Endothelial cell of umbilical vein (primary cell): ENCODE measurements at regions not wholly inside any gene's neighbourhood (a gene's known extent, or its start where the extent isn't known, plus 50 kb on each side); places are given as distances from the start of the nearest gene placed in this dataset.

ENCODE experiments used
- BruUV-seq: library from RNA; stranded (reverse); fragments of 400-500 nt; replicated peaks from 2 replicates; lab custom pipeline; 2021; lab: Mats Ljungman, UMichigan
- CTCF ChIA-PET: fragments of 300-600, 350-600 bp; sonication (Branson Sonifier 250); formaldehyde crosslinking; loops from one replicate; lab custom pipeline; 2021; ENCODE audit warnings: antibody characterized with exemption, inconsistent platforms; lab: Charles Lee
- POLR2A ChIA-PET: fragments of 300-600, 350-600 bp; sonication (Branson Sonifier 250); formaldehyde crosslinking; loops from one replicate; lab custom pipeline; 2021; ENCODE audit warnings: antibody characterized with exemption, inconsistent platforms; lab: Charles Lee
- DNase-seq: peaks from one replicate; pipeline ENCODE4 v3.0.0-alpha.2; 2011; ENCODE audit warnings: low read depth, low spot score
- FAIRE-seq: peaks from 2 replicates; lab custom pipeline; 2011; peaks lifted over from hg19 to GRCh38; lab: Jason Lieb, UNC
- H2AFZ ChIP-seq: 2 replicates; pipeline ENCODE4 v1.6.0; 2012; ENCODE audit warnings: low read depth, low read length, control low read depth, inconsistent platforms
- H3K27ac ChIP-seq: 2 replicates; pipeline ENCODE4 v1.5.1; 2011; ENCODE audit warnings: low read depth, mild to moderate bottlenecking, control low read depth, low read length, moderate library complexity; ENCODE audit not compliant: insufficient read depth
- H3K27me3 ChIP-seq, 2 experiments: 2 replicates each; pipeline versions ENCODE4 v1.6.0 to v1.6.1; 2011; ENCODE audit warnings: low read length in 2 of 2, mixed read lengths in 1 of 2; ENCODE audit not compliant: control insufficient read depth in 2 of 2, insufficient read depth in 2 of 2
- H3K36me3 ChIP-seq, 2 experiments: 2 replicates in 1 of 2; 3 replicates in 1 of 2; pipeline ENCODE4 v1.5.1; 2011; ENCODE audit warnings: low read length in 2 of 2, mild to moderate bottlenecking in 1 of 2, moderate library complexity in 1 of 2; ENCODE audit not compliant: control insufficient read depth in 2 of 2, insufficient read depth in 2 of 2; ENCODE audit errors: extremely low read depth in 1 of 2
- H3K4me1 ChIP-seq: 3 replicates; pipeline ENCODE4 v1.5.1; 2011; ENCODE audit warnings: mild to moderate bottlenecking, low read length; ENCODE audit not compliant: control insufficient read depth, insufficient read depth; ENCODE audit errors: extremely low read depth
- H3K4me2 ChIP-seq: 2 replicates; pipeline ENCODE4 v1.6.1; 2011; ENCODE audit warnings: low read length, control low read depth, mixed read lengths; ENCODE audit not compliant: insufficient read depth
- H3K4me3 ChIP-seq, 3 experiments: fragments of 200-600 bp in 1 of 3; sonication (generic), shearing (Covaris generic) in 1 of 3; replicated peaks in 1 of 3; 2 replicates each; pipeline ENCODE4 v1.5.1; 2011 to 2016; ENCODE audit warnings: control low read depth in 3 of 3, low read length in 3 of 3, mild to moderate bottlenecking in 2 of 3, inconsistent platforms in 1 of 3, low read depth in 1 of 3, moderate library complexity in 1 of 3; ENCODE audit not compliant: insufficient read depth in 1 of 3
- H3K79me2 ChIP-seq: 2 replicates; pipeline ENCODE4 v1.6.0; 2012; ENCODE audit warnings: low read length, inconsistent platforms; ENCODE audit not compliant: control insufficient read depth, insufficient read depth
- H3K9ac ChIP-seq: replicated peaks from 2 replicates; pipeline ENCODE3; 2011; ENCODE audit warnings: low read length, control low read depth; ENCODE audit not compliant: insufficient read depth; ENCODE audit errors: extremely low read depth
- H3K9me1 ChIP-seq: replicated peaks from 3 replicates; pipeline ENCODE4 v1.6.0; 2011; ENCODE audit warnings: mild to moderate bottlenecking, low read length; ENCODE audit not compliant: control insufficient read depth, insufficient read depth; ENCODE audit errors: extremely low read depth
- H3K9me3 ChIP-seq: replicated peaks from 2 replicates; pipeline ENCODE4 v1.5.1; 2012; ENCODE audit warnings: low read length, inconsistent platforms; ENCODE audit not compliant: control insufficient read depth, insufficient read depth
- H4K20me1 ChIP-seq: replicated peaks from 2 replicates; pipeline ENCODE3; 2011; ENCODE audit warnings: mild to moderate bottlenecking, low read length; ENCODE audit not compliant: control insufficient read depth, insufficient read depth; ENCODE audit errors: extremely low read depth
- CTCF ChIP-seq, 2 donors: IDR thresholded peaks; 1 replicate in 1 of 2; 2 replicates in 1 of 2; pipeline ENCODE4 v1.5.1; 2011; ENCODE audit warnings: low read length in 2 of 2, mild to moderate bottlenecking in 2 of 2, moderate library complexity in 2 of 2, control low read depth in 1 of 2, inconsistent platforms in 1 of 2, low read depth in 1 of 2; ENCODE audit not compliant: insufficient read depth in 1 of 2; ENCODE audit errors: extremely low read depth in 1 of 2
- FOS ChIP-seq: IDR thresholded peaks from 2 replicates; pipeline ENCODE4 v1.6.1; 2011; ENCODE audit warnings: mild to moderate bottlenecking, low read length, moderate library complexity, borderline replicate concordance; ENCODE audit not compliant: insufficient read depth
- GATA2 ChIP-seq: IDR thresholded peaks from 2 replicates; pipeline ENCODE4 v1.7.0; 2011; ENCODE audit warnings: low read depth, mild to moderate bottlenecking, moderate library complexity, mixed read lengths, low read length; ENCODE audit not compliant: insufficient read length, insufficient read depth
- JUN ChIP-seq: IDR thresholded peaks from 2 replicates; pipeline ENCODE4 v1.6.1; 2011; ENCODE audit warnings: borderline replicate concordance, low read depth; ENCODE audit not compliant: insufficient read length, insufficient read depth
- MAX ChIP-seq: IDR thresholded peaks from 2 replicates; pipeline ENCODE4 v1.6.1; 2011; ENCODE audit not compliant: insufficient read depth, insufficient read length
- MYC ChIP-seq: IDR thresholded peaks from one replicate; pipeline ENCODE4 v1.6.1; 2011; ENCODE audit warnings: mild to moderate bottlenecking, low read depth, low read length
- POLR2A ChIP-seq: IDR thresholded peaks from 2 replicates; pipeline ENCODE4 v1.6.1; 2012; ENCODE audit warnings: low read depth, mild to moderate bottlenecking, control low read depth, low read length
- POLR2AphosphoS5 ChIP-seq: IDR thresholded peaks from 2 replicates; pipeline ENCODE4 v1.6.1; 2012; ENCODE audit warnings: low read depth, mild to moderate bottlenecking, control low read depth, low read length, moderate library complexity; ENCODE audit not compliant: insufficient read depth
- dilution Hi-C: fragments of 300-500 bp; cut with MboI; formaldehyde crosslinking; loops from one replicate; pipeline ENCODE4 v1.15.0; 2019; ENCODE audit warnings: low sequenced_read_pairs; ENCODE audit not compliant: extremely low pct_ligation_motif_present
- intact Hi-C: fragments of 100-400 bp; cut with micrococcal nuclease; formaldehyde crosslinking; loops from one replicate; pipeline ENCODE4 v1.10.0; 2022

GRCh38 chr12:124207049-124207448, 87.8 kb upstream of the RFLNA start:
- no peak overlapping the region for H3K4me3 ChIP-seq
- no peak overlapping the region for H2AFZ ChIP-seq
- H3K9ac ChIP-seq, result no peak overlapping the region
- no peak overlapping the region for H3K4me2 ChIP-seq
- H3K27ac ChIP-seq, result no peak overlapping the region
- H3K4me1 ChIP-seq, result no peaks in the 10 kb centered on the region
- BruUV-seq, result no TSS peak
- no peaks in the 10 kb centered on the region for H3K9me3 ChIP-seq
- TF ChIP-seq MAX (no peak), POLR2A (no peak), CTCF (IDR thresholded peaks at IDR 0.05; ENCODE audit: extremely low read depth in 1 of 2, insufficient read depth in 1 of 2, low read depth in 1 of 2, low read length in 2 of 2) (no peak), FOS (no peak), JUN (no peak), MYC (no peak), POLR2AphosphoS5 (no peak), GATA2 (no peak)
- peaks cover 4% of the 10 kb centered on the region in 2 experiments for H3K27me3 ChIP-seq
- H4K20me1 ChIP-seq, result no peaks in the 10 kb centered on the region
- H3K9me1 ChIP-seq, result no peaks in the 10 kb centered on the region
- intact Hi-C loops (no loop called here), dilution Hi-C loops (no loop called here)
- CTCF ChIA-PET, result interaction anchor here (1.0 kb wide), 1 partner anchor 117 kb away, joined by 3 read pairs; no protein-coding TSS in a partner anchor
- POLR2A ChIA-PET, result no interaction called here
- DNase-seq, result no peak
- H3K79me2 ChIP-seq, result no peaks in the 10 kb centered on the region
- no peaks in the 10 kb centered on the region for H3K36me3 ChIP-seq
- no peak for FAIRE-seq
